Right lobe of liver (tissue), 4 donors: ENCODE measurements at regions not wholly inside any gene's neighbourhood (a gene's known extent, or its start where the extent isn't known, plus 50 kb on each side); places are given as distances from the start of the nearest gene placed in this dataset.

Experiments used
- POLR2A ChIP-seq: fragments of 450-650 bp; IDR thresholded peaks from one replicate; pipeline ENCODE4 v1.6.1; 2017; ENCODE audit warnings: antibody characterized with exemption, mild to moderate bottlenecking
- TF ChIP-seq, protein P1 (sequence below), 4 donors: fragments of 200-600 bp in 3 of 4; fragments of 450-650 bp in 1 of 4; IDR thresholded peaks; one replicate each; pipeline versions ENCODE4 v1.5.1 to v1.8.0; 2016 to 2022; ENCODE audit warnings: antibody characterized with exemption in 4 of 4, mild to moderate bottlenecking in 2 of 4
- donor health status: DM: no; HTN: no; CAD: no.
- donor health status: DM: no; HTN: no; CAD: no.
- donor health status: DM: no; HTN: yes; CAD: no.

DNA sequence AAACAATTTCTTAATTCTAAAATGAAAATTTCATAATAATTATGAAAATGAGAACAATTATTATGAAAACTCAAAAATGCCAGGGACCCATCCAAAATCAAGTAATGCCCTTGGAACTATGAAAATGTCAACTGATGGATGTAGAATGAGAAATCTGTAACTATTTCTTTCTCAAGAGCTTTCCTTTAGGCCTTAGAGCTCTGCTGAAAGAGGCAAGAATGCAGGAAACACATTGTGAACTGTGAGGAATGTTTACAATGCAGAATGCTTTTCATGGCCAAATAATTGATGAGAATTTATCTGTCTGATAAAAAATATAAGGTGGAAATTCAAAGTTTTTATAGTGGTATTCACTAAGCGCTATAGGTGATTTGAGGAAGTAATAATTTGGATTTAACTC lies 207.1 kb upstream of the PCDH18 start:
- TF ChIP-seq, protein P1, sequence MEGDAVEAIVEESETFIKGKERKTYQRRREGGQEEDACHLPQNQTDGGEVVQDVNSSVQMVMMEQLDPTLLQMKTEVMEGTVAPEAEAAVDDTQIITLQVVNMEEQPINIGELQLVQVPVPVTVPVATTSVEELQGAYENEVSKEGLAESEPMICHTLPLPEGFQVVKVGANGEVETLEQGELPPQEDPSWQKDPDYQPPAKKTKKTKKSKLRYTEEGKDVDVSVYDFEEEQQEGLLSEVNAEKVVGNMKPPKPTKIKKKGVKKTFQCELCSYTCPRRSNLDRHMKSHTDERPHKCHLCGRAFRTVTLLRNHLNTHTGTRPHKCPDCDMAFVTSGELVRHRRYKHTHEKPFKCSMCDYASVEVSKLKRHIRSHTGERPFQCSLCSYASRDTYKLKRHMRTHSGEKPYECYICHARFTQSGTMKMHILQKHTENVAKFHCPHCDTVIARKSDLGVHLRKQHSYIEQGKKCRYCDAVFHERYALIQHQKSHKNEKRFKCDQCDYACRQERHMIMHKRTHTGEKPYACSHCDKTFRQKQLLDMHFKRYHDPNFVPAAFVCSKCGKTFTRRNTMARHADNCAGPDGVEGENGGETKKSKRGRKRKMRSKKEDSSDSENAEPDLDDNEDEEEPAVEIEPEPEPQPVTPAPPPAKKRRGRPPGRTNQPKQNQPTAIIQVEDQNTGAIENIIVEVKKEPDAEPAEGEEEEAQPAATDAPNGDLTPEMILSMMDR (IDR thresholded peaks at IDR 0.05): no peak
- TF ChIP-seq POLR2A: no peak
